ENCODE measurements at regions not wholly inside any gene's neighbourhood (a gene's known extent, or its start where the extent isn't known, plus 50 kb on each side); places are given as distances from the start of the nearest gene placed in this dataset.

DNA sequence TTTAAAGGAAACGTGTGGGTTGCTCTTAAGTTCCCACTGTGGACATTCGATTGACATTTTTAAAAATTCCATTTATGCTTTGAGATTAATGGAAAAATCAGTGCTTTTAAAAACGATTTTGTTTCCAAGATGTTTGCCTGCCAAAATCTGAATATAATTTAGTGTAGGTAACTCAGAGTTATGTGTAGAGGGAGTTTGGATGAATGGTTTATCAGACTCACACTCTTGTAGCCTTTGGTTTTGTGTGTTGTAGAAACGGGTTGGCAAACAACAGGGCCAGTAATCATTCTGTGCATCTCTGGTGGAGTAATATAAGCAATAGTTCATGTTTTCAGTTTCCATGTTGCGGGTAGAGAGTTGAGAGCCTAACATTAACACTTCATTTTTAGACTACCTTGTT, 140.6 kb downstream of the RPS12 start:
- Histone ChIP-seq H3K36me3 (replicated peaks in 1 of 2) (no peaks in the 10 kb centered on the region), H3K27ac (no peak overlapping the region), H3K4me3 (no peak overlapping the region), H3K27me3 (peaks cover 2% of the 10 kb centered on the region), H3K9me3 (replicated peaks in 1 of 3) (no peaks in the 10 kb centered on the region), H3K4me1 (replicated peaks in 1 of 2) (no peaks in the 10 kb centered on the region)
- TF ChIP-seq, protein P1, sequence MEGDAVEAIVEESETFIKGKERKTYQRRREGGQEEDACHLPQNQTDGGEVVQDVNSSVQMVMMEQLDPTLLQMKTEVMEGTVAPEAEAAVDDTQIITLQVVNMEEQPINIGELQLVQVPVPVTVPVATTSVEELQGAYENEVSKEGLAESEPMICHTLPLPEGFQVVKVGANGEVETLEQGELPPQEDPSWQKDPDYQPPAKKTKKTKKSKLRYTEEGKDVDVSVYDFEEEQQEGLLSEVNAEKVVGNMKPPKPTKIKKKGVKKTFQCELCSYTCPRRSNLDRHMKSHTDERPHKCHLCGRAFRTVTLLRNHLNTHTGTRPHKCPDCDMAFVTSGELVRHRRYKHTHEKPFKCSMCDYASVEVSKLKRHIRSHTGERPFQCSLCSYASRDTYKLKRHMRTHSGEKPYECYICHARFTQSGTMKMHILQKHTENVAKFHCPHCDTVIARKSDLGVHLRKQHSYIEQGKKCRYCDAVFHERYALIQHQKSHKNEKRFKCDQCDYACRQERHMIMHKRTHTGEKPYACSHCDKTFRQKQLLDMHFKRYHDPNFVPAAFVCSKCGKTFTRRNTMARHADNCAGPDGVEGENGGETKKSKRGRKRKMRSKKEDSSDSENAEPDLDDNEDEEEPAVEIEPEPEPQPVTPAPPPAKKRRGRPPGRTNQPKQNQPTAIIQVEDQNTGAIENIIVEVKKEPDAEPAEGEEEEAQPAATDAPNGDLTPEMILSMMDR (IDR thresholded peaks at IDR 0.05) = no peak
- TF ChIP-seq POLR2A (IDR thresholded peaks at IDR 0.05) = no peak
- intact Hi-C loops (cut with DNase I) = no loop called here
- no peak for DNase-seq
- WGBS, 4 donors = 63 to 73% (median 69%) methylated on average over 5 of the region's 5 CpGs

DNA sequence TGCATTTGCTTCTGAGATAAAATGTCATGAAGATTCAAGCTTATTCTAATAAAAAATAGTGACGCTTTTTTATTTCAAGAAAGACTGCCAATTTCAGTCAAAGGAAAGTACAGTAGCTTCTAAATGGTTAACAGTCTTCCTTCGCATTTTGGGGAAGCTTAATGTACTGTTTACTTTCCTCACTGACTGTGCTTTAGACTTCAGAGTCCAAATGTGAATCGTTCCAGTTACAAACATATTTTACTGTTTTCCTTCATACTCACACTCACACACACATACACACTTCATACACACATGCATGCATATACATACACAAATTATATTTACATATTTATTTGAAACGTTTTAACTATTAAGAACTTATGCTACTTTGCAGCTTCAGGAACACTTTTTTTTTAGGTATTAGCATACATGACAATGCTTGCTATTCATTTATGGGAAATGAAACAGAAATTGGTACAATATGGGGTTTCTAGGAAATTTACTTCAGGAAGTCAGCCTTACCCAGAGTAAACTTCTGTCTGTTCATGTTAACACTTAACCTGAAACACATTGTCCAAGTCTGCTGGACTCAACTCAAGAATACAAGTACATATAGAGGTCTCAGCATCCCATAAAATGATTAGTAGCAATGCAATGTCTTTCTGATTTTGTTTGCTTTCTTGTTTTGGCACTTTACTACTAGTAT, 145.4 kb downstream of the RPS12 start:
- intact Hi-C loops (cut with DNase I) = loop anchor here in 1 of 2 donors (5.0 kb wide), 1 partner anchor 553 kb away; no protein-coding TSS in a partner anchor
- 41 to 48% (median 43%) methylated on average over 4 of the region's 4 CpGs for WGBS, 4 donors

DNA sequence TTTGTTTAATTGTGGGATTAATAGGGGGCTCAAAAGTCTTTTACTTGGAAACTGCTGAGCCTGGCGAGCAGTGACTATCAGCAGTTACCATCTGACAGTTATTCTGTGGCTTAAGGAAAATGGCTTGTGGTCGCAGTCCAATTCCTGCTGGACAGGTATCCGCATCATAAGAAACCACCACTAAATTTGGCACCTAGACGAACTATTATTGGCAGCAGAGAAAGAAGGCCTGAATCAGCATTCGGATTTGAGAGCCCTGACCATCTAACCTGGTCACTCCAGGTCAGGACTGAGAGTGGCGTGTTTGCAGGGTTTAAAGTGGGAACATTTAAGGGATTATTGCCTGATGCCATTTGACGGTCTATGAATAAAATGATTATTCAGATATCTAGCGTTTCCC, 146.4 kb downstream of the RPS12 start:
- no peak for DNase-seq
- no peaks in the 10 kb centered on the region for H3K4me1 ChIP-seq (replicated peaks in 1 of 2)
- intact Hi-C loops (cut with DNase I) = loop anchor here in 1 of 2 donors (5.0 kb wide), 1 partner anchor 552 kb away; no protein-coding TSS in a partner anchor
- H3K9me3 ChIP-seq (replicated peaks in 1 of 3) = no peaks in the 10 kb centered on the region
- no peak overlapping the region for H3K4me3 ChIP-seq
- TF ChIP-seq, protein P1 (IDR thresholded peaks at IDR 0.05) = no peak
- WGBS, 4 donors = 52 to 65% (median 59%) methylated on average over 8 of the region's 8 CpGs
- H3K27me3 ChIP-seq = no peaks in the 10 kb centered on the region
- no peaks in the 10 kb centered on the region for H3K36me3 ChIP-seq (replicated peaks in 1 of 2)
- no peak overlapping the region for H3K27ac ChIP-seq

More for the DNA sequence above, 145.4 kb downstream of the RPS12 start:
- no peak for DNase-seq
- Histone ChIP-seq H3K27me3 (no peaks in the 10 kb centered on the region), H3K9me3 (replicated peaks in 1 of 3) (no peaks in the 10 kb centered on the region), H3K4me3 (no peak overlapping the region), H3K27ac (no peak overlapping the region), H3K36me3 (replicated peaks in 1 of 2) (no peaks in the 10 kb centered on the region), H3K4me1 (replicated peaks in 1 of 2) (no peaks in the 10 kb centered on the region)
- no peak for TF ChIP-seq POLR2A (IDR thresholded peaks at IDR 0.05)
- TF ChIP-seq, protein P1 (IDR thresholded peaks at IDR 0.05) = no peak

DNA sequence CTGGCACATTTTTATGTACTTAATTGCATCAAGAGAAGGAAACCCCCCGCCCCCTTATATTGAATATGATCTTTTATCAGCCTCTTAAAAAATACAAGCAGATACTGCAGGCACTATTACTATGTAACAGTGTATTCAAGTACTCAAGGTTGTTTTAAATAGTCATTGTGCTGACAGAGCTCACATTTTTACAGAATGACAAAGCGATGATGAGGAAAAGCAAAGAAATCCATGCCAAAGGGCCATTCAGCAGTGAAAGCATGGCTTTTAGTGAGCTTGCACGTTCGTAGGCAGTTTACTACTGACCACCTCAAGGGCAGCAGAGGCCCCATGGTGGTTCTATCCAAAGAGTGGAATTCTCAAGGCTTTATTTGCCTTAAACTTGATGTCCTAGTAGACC, 146.8 kb downstream of the RPS12 start:
- TF ChIP-seq, protein P1 (IDR thresholded peaks at IDR 0.05) = no peak
- no peak for TF ChIP-seq POLR2A (IDR thresholded peaks at IDR 0.05)
- Histone ChIP-seq H3K4me3 (no peak overlapping the region), H3K27ac (no peak overlapping the region), H3K36me3 (replicated peaks in 1 of 2) (no peaks in the 10 kb centered on the region), H3K27me3 (no peaks in the 10 kb centered on the region), H3K4me1 (replicated peaks in 1 of 2) (no peaks in the 10 kb centered on the region), H3K9me3 (replicated peaks in 1 of 3) (no peaks in the 10 kb centered on the region)
- DNase-seq = no peak
- intact Hi-C loops (cut with DNase I) = loop anchor here in 1 of 2 donors (5.0 kb wide), 1 partner anchor 551 kb away; no protein-coding TSS in a partner anchor
- WGBS, 4 donors = 53 to 56% (median 54%) methylated on average over 4 of the region's 4 CpGs
